ENCODE measurements at regions not wholly inside any gene's neighbourhood (a gene's known extent, or its start where the extent isn't known, plus 50 kb on each side); places are given as distances from the start of the nearest gene placed in this dataset.

- BruUV-seq (replicated peaks) = no TSS peak
- Histone ChIP-seq H3K9ac (ENCODE audit: low read length) (no peak overlapping the region), H3K9me2 (ENCODE audit: insufficient read depth) (no peaks in the 10 kb centered on the region), H4K20me1 (ENCODE audit: insufficient read depth) (no peaks in the 10 kb centered on the region), H3K79me2 (ENCODE audit: insufficient read depth, low read length) (no peaks in the 10 kb centered on the region), H3K27ac (ENCODE audit: low read depth, low read length) (no peak overlapping the region), H3K4me3 (replicated peaks in 1 of 2; ENCODE audit: low read depth in 1 of 2, low read length in 2 of 2) (no peak overlapping the region), H3K36me3 (ENCODE audit: control insufficient read depth in 1 of 2, insufficient read depth in 2 of 2, low read length in 2 of 2) (no peaks in the 10 kb centered on the region), H3K9me3 (ENCODE audit: control insufficient read depth in 1 of 2, insufficient read depth in 1 of 2, low read depth in 1 of 2, low read length in 2 of 2) (peaks cover 4% of the 10 kb centered on the region in 2 experiments; a peak in 2 of 4 replicates), H3K4me1 (ENCODE audit: control insufficient read depth in 1 of 2, insufficient read depth in 2 of 2, low read length in 2 of 2) (no peaks in the 10 kb centered on the region), H3K27me3 (ENCODE audit: insufficient read depth, low read length) (no peaks in the 10 kb centered on the region), H3K4me2 (ENCODE audit: low read length) (no peak overlapping the region), H2AFZ (ENCODE audit: low read depth, low read length, poor library complexity, severe bottlenecking) (no peak overlapping the region)
- POLR2A ChIA-PET = no interaction called here
- ATAC-seq (no peak), DNase-seq (ENCODE audit: low read depth, low spot score) (no peak)
- intact Hi-C loops (cut with micrococcal nuclease) = no loop called here
- RAD21 ChIA-PET (ENCODE audit: low non-redundant PET in 1 of 2, low total read pairs in 2 of 2, uncharacterized antibody in 2 of 2, unreplicated experiment in 2 of 2) = no interaction called here
- CTCF ChIA-PET = no interaction called here
- TF ChIP-seq SIN3A (IDR thresholded peaks at IDR 0.05; ENCODE audit: low read depth) (no peak), FOSL1 (IDR thresholded peaks at IDR 0.05; ENCODE audit: low read depth) (no peak), POLR2AphosphoS5 (IDR thresholded peaks at IDR 0.05; ENCODE audit: low read depth, low read length) (no peak), EGR1 (IDR thresholded peaks at IDR 0.05; ENCODE audit: low read depth) (no peak), TCF7L2 (IDR thresholded peaks at IDR 0.05; ENCODE audit: borderline replicate concordance, extremely low read depth, insufficient read depth, insufficient read length) (no peak), RAD21 (IDR thresholded peaks at IDR 0.05; ENCODE audit: low read depth) (no peak)
Observed at GRCh38 chr9:28134446-28134976, 561.2 kb upstream of the C9orf72 start.

GRCh38 chr9:28135549-28135948 lies 562.3 kb upstream of the C9orf72 start:
- Histone ChIP-seq H3K4me1 (ENCODE audit: control insufficient read depth in 1 of 2, insufficient read depth in 2 of 2, low read length in 2 of 2) (no peaks in the 10 kb centered on the region), H2AFZ (ENCODE audit: low read depth, low read length, poor library complexity, severe bottlenecking) (no peak overlapping the region), H3K4me3 (replicated peaks in 1 of 2; ENCODE audit: low read depth in 1 of 2, low read length in 2 of 2) (no peak overlapping the region), H3K27me3 (ENCODE audit: insufficient read depth, low read length) (no peaks in the 10 kb centered on the region), H3K27ac (ENCODE audit: low read depth, low read length) (no peak overlapping the region), H3K36me3 (ENCODE audit: control insufficient read depth in 1 of 2, insufficient read depth in 2 of 2, low read length in 2 of 2) (no peaks in the 10 kb centered on the region), H4K20me1 (ENCODE audit: insufficient read depth) (no peaks in the 10 kb centered on the region), H3K9me2 (ENCODE audit: insufficient read depth) (no peaks in the 10 kb centered on the region), H3K79me2 (ENCODE audit: insufficient read depth, low read length) (no peaks in the 10 kb centered on the region), H3K9ac (ENCODE audit: low read length) (no peak overlapping the region), H3K4me2 (ENCODE audit: low read length) (no peak overlapping the region), H3K9me3 (ENCODE audit: control insufficient read depth in 1 of 2, insufficient read depth in 1 of 2, low read depth in 1 of 2, low read length in 2 of 2) (peaks cover 4% of the 10 kb centered on the region in 2 experiments; a peak in 2 of 4 replicates)
- intact Hi-C loops (cut with micrococcal nuclease) = no loop called here
- CTCF ChIA-PET = no interaction called here
- BruUV-seq (replicated peaks) = no TSS peak
- no peak for ATAC-seq
- RAD21 ChIA-PET (ENCODE audit: low non-redundant PET in 1 of 2, low total read pairs in 2 of 2, uncharacterized antibody in 2 of 2, unreplicated experiment in 2 of 2) = no interaction called here
- DNase-seq (ENCODE audit: low read depth, low spot score) = no peak
- POLR2A ChIA-PET = no interaction called here
- TF ChIP-seq ZBTB33 (IDR thresholded peaks at IDR 0.05; ENCODE audit: extremely low read depth, insufficient replicate concordance, low read length) (no peak), EZH2 (IDR thresholded peaks at IDR 0.05) (no peak), POLR2AphosphoS5 (IDR thresholded peaks at IDR 0.05; ENCODE audit: low read depth, low read length) (no peak), CBX3 (IDR thresholded peaks at IDR 0.05; ENCODE audit: low read depth) (no peak), EGR1 (IDR thresholded peaks at IDR 0.05; ENCODE audit: low read depth) (no peak), SIN3A (IDR thresholded peaks at IDR 0.05; ENCODE audit: low read depth) (no peak), JUND (IDR thresholded peaks at IDR 0.05) (no peak), SP1 (IDR thresholded peaks at IDR 0.05; ENCODE audit: low read depth) (no peak), ZNF274 (IDR thresholded peaks at IDR 0.05; ENCODE audit: low read depth, low read length) (no peak), CTCF (IDR thresholded peaks at IDR 0.05 in 2 of 3, conservative IDR thresholded peaks at IDR 0.05 in 1 of 3; ENCODE audit: borderline replicate concordance in 1 of 3, insufficient read depth in 1 of 3, low read depth in 2 of 3, low read length in 2 of 3) (no peak), TCF7L2 (IDR thresholded peaks at IDR 0.05; ENCODE audit: borderline replicate concordance, extremely low read depth, insufficient read depth, insufficient read length) (no peak), ATF3 (IDR thresholded peaks at IDR 0.05) (no peak), CEBPB (IDR thresholded peaks at IDR 0.05; ENCODE audit: low read depth) (no peak), ELF1 (IDR thresholded peaks at IDR 0.05; ENCODE audit: borderline replicate concordance, low read depth) (no peak), MAX (IDR thresholded peaks at IDR 0.05) (no peak), ZFX (IDR thresholded peaks at IDR 0.05) (no peak)
